Endothelial cell (in vitro differentiated cells): ENCODE measurements at regions not wholly inside any gene's neighbourhood (a gene's known extent, or its start where the extent isn't known, plus 50 kb on each side); places are given as distances from the start of the nearest gene placed in this dataset.

Source experiments
- DNase-seq: peaks from one replicate; pipeline ENCODE4 v3.0.0; 2021; ENCODE audit warnings: low spot score
- H3K27ac Mint-ChIP-seq: one replicate; pipeline ENCODE4 v1.8.0; 2021; ENCODE audit warnings: mixed read lengths, inconsistent platforms; ENCODE audit not compliant: unreplicated experiment
- H3K27me3 Mint-ChIP-seq: one replicate; pipeline ENCODE4 v1.8.0; 2021; ENCODE audit warnings: mild to moderate bottlenecking, moderate library complexity, mixed read lengths, inconsistent platforms; ENCODE audit not compliant: unreplicated experiment
- H3K36me3 Mint-ChIP-seq: one replicate; pipeline ENCODE4 v1.8.0; 2021; ENCODE audit warnings: mild to moderate bottlenecking, low read depth, mixed read lengths, inconsistent platforms; ENCODE audit not compliant: unreplicated experiment
- H3K4me1 Mint-ChIP-seq: one replicate; pipeline ENCODE4 v1.8.0; 2021; ENCODE audit warnings: mild to moderate bottlenecking, mixed read lengths, inconsistent platforms; ENCODE audit not compliant: unreplicated experiment
- H3K4me3 Mint-ChIP-seq: one replicate; pipeline ENCODE4 v1.8.0; 2021; ENCODE audit warnings: mild to moderate bottlenecking, mixed read lengths, inconsistent platforms; ENCODE audit not compliant: unreplicated experiment
- H3K9me3 Mint-ChIP-seq: one replicate; pipeline ENCODE4 v1.8.0; 2021; ENCODE audit warnings: mixed read lengths, inconsistent platforms; ENCODE audit not compliant: unreplicated experiment
- CTCF ChIP-seq: fragments of 200-600 bp; sonication (generic); IDR thresholded peaks from one replicate; pipeline ENCODE4 v1.5.0; 2021; ENCODE audit warnings: antibody characterized with exemption; ENCODE audit not compliant: unreplicated experiment

- DNase-seq = no peak
- Mint-ChIP-seq H3K27me3 (peaks cover 1% of the 10 kb centered on the region), H3K9me3 (no peaks in the 10 kb centered on the region), H3K27ac (no peak overlapping the region), H3K4me1 (no peaks in the 10 kb centered on the region), H3K36me3 (no peaks in the 10 kb centered on the region), H3K4me3 (no peak overlapping the region)
- TF ChIP-seq CTCF = no peak
Measured at GRCh38 chr14:82776958-82777357, 1243.3 kb upstream of the SEL1L start.

GRCh38 chr14:82778008-82778590, 1244.4 kb upstream of the SEL1L start:
- no peak for TF ChIP-seq CTCF
- DNase-seq = no peak

GRCh38 chr14:82778601-82779000, 1244.9 kb upstream of the SEL1L start:
- TF ChIP-seq CTCF = no peak
- DNase-seq = no peak
- Mint-ChIP-seq H3K4me1 (no peaks in the 10 kb centered on the region), H3K4me3 (no peak overlapping the region), H3K27me3 (peaks cover 1% of the 10 kb centered on the region), H3K27ac (no peak overlapping the region), H3K36me3 (no peaks in the 10 kb centered on the region), H3K9me3 (no peaks in the 10 kb centered on the region)

More at GRCh38 chr14:82778008-82778590, 1244.4 kb upstream of the SEL1L start:
- H3K36me3 Mint-ChIP-seq = no peaks in the 10 kb centered on the region
- no peaks in the 10 kb centered on the region for H3K4me1 Mint-ChIP-seq
- H3K4me3 Mint-ChIP-seq = no peak overlapping the region
- peaks cover 1% of the 10 kb centered on the region for H3K27me3 Mint-ChIP-seq
- no peaks in the 10 kb centered on the region for H3K9me3 Mint-ChIP-seq
- H3K27ac Mint-ChIP-seq = no peak overlapping the region

GRCh38 chr14:82779301-82779700, 1245.6 kb upstream of the SEL1L start:
- no peaks in the 10 kb centered on the region for H3K36me3 Mint-ChIP-seq
- no peaks in the 10 kb centered on the region for H3K9me3 Mint-ChIP-seq
- no peaks in the 10 kb centered on the region for H3K27me3 Mint-ChIP-seq
- DNase-seq = no peak
- no peaks in the 10 kb centered on the region for H3K4me1 Mint-ChIP-seq
- TF ChIP-seq CTCF = no peak
- no peak overlapping the region for H3K4me3 Mint-ChIP-seq
- H3K27ac Mint-ChIP-seq = no peak overlapping the region

GRCh38 chr14:82785756-82786482, 1252.3 kb upstream of the SEL1L start:
- no peak for TF ChIP-seq CTCF
- Mint-ChIP-seq H3K4me1 (no peaks in the 10 kb centered on the region), H3K36me3 (no peaks in the 10 kb centered on the region), H3K27ac (no peak overlapping the region), H3K9me3 (peaks cover 5% of the 10 kb centered on the region), H3K27me3 (no peaks in the 10 kb centered on the region), H3K4me3 (no peak overlapping the region)
- no peak for DNase-seq
